K562 (cell line): ENCODE measurements at regions not wholly inside any gene's neighbourhood (a gene's known extent, or its start where the extent isn't known, plus 50 kb on each side); places are given as distances from the start of the nearest gene placed in this dataset.
A peak's percentile ranks its signal among the peaks of the same experiment; 100 is the strongest.

Experiments
- ATAC-seq: fragments of 200-7000 bp; cut with Tn5 transposase; 3 replicates; pipeline ENCODE4 v1.9.1; 2020; ENCODE audit warnings: moderate library complexity
- BruUV-seq: library from RNA; stranded (reverse); fragments of 400-500 nt; replicated peaks from 2 replicates; lab custom pipeline; 2021; lab: Mats Ljungman, UMichigan
- CTCF ChIA-PET: fragments of 300-600 bp; formaldehyde crosslinking; extraction: SDS; loops from one replicate; lab custom pipeline; 2021; ENCODE audit warnings: low intra/inter-chr PET ratio; lab: Yijun Ruan, JAX
- POLR2A ChIA-PET: fragments of 300-600, 350-650 bp; sonication (Branson Sonifier 250); formaldehyde crosslinking; extraction: SDS; loops from one replicate; lab custom pipeline; 2021; ENCODE audit warnings: antibody characterized with exemption, inconsistent platforms; lab: Yijun Ruan, JAX
- DNase-seq, 4 experiments: peaks; one replicate each; pipeline versions ENCODE4 v3.0.0 to v3.0.0-alpha.2; 2011 to 2018; ENCODE audit warnings: low spot score in 3 of 4, mixed read lengths in 3 of 4; ENCODE audit errors: extremely low read depth in 1 of 4
- FAIRE-seq: peaks from 2 replicates; lab custom pipeline; 2011; peaks lifted over from hg19 to GRCh38; lab: Jason Lieb, UNC
- H2AFZ ChIP-seq: 2 replicates; pipeline ENCODE4 v1.6.0; 2011; ENCODE audit warnings: low read depth, low read length, control low read depth, inconsistent platforms
- H3K27ac ChIP-seq: fragments of 200-600 bp; 3 replicates; pipeline ENCODE4 v1.8.0; 2011; ENCODE audit warnings: low read depth, mild to moderate bottlenecking, control low read depth, inconsistent platforms, low read length, moderate library complexity, mixed read lengths; ENCODE audit errors: extremely low read depth
- H3K27me3 ChIP-seq, 2 experiments: fragments of 300-600 bp in 1 of 2; 2 replicates in 1 of 2; 3 replicates in 1 of 2; pipeline versions ENCODE4 v1.6.0 to v1.8.0; 2011; ENCODE audit warnings: inconsistent platforms in 2 of 2, low read length in 2 of 2, mild to moderate bottlenecking in 1 of 2, mixed read lengths in 1 of 2, moderate library complexity in 1 of 2; ENCODE audit not compliant: control insufficient read depth in 2 of 2, insufficient read depth in 2 of 2
- H3K36me3 ChIP-seq: fragments of 300-600 bp; 3 replicates; pipeline ENCODE4 v1.8.0; 2011; ENCODE audit warnings: mild to moderate bottlenecking, low read length, inconsistent platforms; ENCODE audit not compliant: control insufficient read depth, insufficient read depth
- H3K4me1 ChIP-seq, 2 experiments: fragments of 200-600 bp in 1 of 2; replicated peaks in 1 of 2; 2 replicates in 1 of 2; 3 replicates in 1 of 2; pipeline versions ENCODE4 v1.5.1 to v1.8.0; 2011; ENCODE audit warnings: inconsistent platforms in 2 of 2, low read length in 2 of 2, mild to moderate bottlenecking in 1 of 2, mixed read lengths in 1 of 2, moderate library complexity in 1 of 2; ENCODE audit not compliant: control insufficient read depth in 2 of 2, insufficient read depth in 2 of 2
- H3K4me2 ChIP-seq: 2 replicates; pipeline ENCODE4 v1.6.1; 2011; ENCODE audit warnings: low read length, control low read depth, inconsistent platforms, mixed read lengths; ENCODE audit not compliant: insufficient read depth
- H3K4me3 ChIP-seq: fragments of 200-600 bp; sonication (generic), shearing (Covaris generic); 2 replicates; pipeline ENCODE4 v1.5.1; 2016; ENCODE audit warnings: control low read depth, inconsistent platforms
- H3K79me2 ChIP-seq: fragments of 200-600 bp; 3 replicates; pipeline ENCODE4 v1.8.0; 2011; ENCODE audit warnings: low read length, inconsistent platforms; ENCODE audit not compliant: control insufficient read depth, insufficient read depth
- H3K9ac ChIP-seq, 2 experiments: 2 replicates each; pipeline versions ENCODE4 v1.6.0 to v1.6.1; 2011; ENCODE audit warnings: low read depth in 2 of 2, low read length in 2 of 2, control low read depth in 1 of 2, inconsistent platforms in 1 of 2, mild to moderate bottlenecking in 1 of 2, mixed read lengths in 1 of 2; ENCODE audit not compliant: insufficient read depth in 1 of 2
- H3K9me1 ChIP-seq: one replicate; pipeline ENCODE4 v1.6.0; 2011; ENCODE audit warnings: inconsistent platforms, mild to moderate bottlenecking, low read length, moderate library complexity; ENCODE audit not compliant: control insufficient read depth, insufficient read depth
- H3K9me3 ChIP-seq: replicated peaks from 2 replicates; pipeline ENCODE4 v1.5.1; 2011; ENCODE audit warnings: low read depth, low read length, inconsistent platforms; ENCODE audit not compliant: control insufficient read depth, insufficient read depth
- H4K20me1 ChIP-seq: replicated peaks from 2 replicates; pipeline ENCODE4 v1.6.1; 2011; ENCODE audit warnings: low read length, inconsistent platforms, mixed read lengths; ENCODE audit not compliant: control insufficient read depth, insufficient read depth
- BDP1 ChIP-seq: IDR thresholded peaks from 3 replicates; pipeline ENCODE4 v1.6.1; 2011; ENCODE audit not compliant: insufficient read length, insufficient read depth
- C11orf30 ChIP-seq: fragments of 450-650 bp; IDR thresholded peaks from 2 replicates; pipeline ENCODE4 v1.6.1; 2016; ENCODE audit warnings: low read depth, mild to moderate bottlenecking
- CC2D1A ChIP-seq: fragments of 450-650 bp; IDR thresholded peaks from 2 replicates; pipeline ENCODE4 v1.6.1; 2017; ENCODE audit warnings: mild to moderate bottlenecking
- FOSL1 ChIP-seq: fragments of 200-800 bp; sonication (Bioruptor generic); conservative IDR thresholded peaks from 2 replicates; pipeline ENCODE4 v1.6.1; 2016; ENCODE audit warnings: missing genetic modification characterization, missing compliant biosample characterization
- FOXK2 ChIP-seq, 2 experiments: fragments of 450-650 bp; IDR thresholded peaks in 1 of 2; conservative IDR thresholded peaks in 1 of 2; 2 replicates each; pipeline ENCODE4 v1.6.1; 2016; ENCODE audit warnings: low read depth in 2 of 2, mild to moderate bottlenecking in 1 of 2
- HDAC2 ChIP-seq: fragments of 450-650 bp; IDR thresholded peaks from 2 replicates; pipeline ENCODE4 v1.6.1; 2016; ENCODE audit warnings: mild to moderate bottlenecking
- L3MBTL2 ChIP-seq: fragments of 450-650 bp; IDR thresholded peaks from 2 replicates; pipeline ENCODE4 v1.6.1; 2016; ENCODE audit warnings: mild to moderate bottlenecking, moderate library complexity
- MAFF ChIP-seq: IDR thresholded peaks from 2 replicates; pipeline ENCODE4 v1.6.1; 2012; ENCODE audit warnings: low read length, improper control_type of control experiment
- NR2C2 ChIP-seq, 2 experiments: fragments of 200-800 bp in 1 of 2; sonication (Bioruptor generic) in 1 of 2; sonication (generic) in 1 of 2; formaldehyde crosslinking in 1 of 2; IDR thresholded peaks; 2 replicates each; pipeline versions ENCODE4 v1.6.1 to v1.8.0; 2016 to 2022; ENCODE audit warnings: mild to moderate bottlenecking in 1 of 2, missing compliant biosample characterization in 1 of 2, missing genetic modification characterization in 1 of 2, missing genetic modification reagents in 1 of 2
- NRF1 ChIP-seq, 2 experiments: fragments of 450-650 bp; IDR thresholded peaks in 1 of 2; conservative IDR thresholded peaks in 1 of 2; 2 replicates each; pipeline ENCODE4 v1.6.1; 2014; ENCODE audit warnings: mild to moderate bottlenecking in 2 of 2
- SLC30A9 ChIP-seq: fragments of 250-450 bp; sonication (Bioruptor Pico); IDR thresholded peaks from 2 replicates; pipeline ENCODE4 v1.8.0; 2022; ENCODE audit warnings: mild to moderate bottlenecking, moderate library complexity
- ZNF830 ChIP-seq: fragments of 250-450 bp; sonication (Bioruptor Pico); IDR thresholded peaks from 2 replicates; pipeline ENCODE4 v1.5.0; 2021; ENCODE audit warnings: mild to moderate bottlenecking
- WGBS: fragments of 100-300 bp; shearing (Covaris generic); methylation state at CpG from one replicate; pipeline ENCODE4 v1.1.6; 2016; ENCODE audit warnings: low coverage, mixed read lengths; ENCODE audit not compliant: insufficient coverage; ENCODE audit errors: missing lambda C conversion rate; 5-methylcytosine and 5-hydroxymethylcytosine counted together
- in situ Hi-C: fragments of 300-500 bp; cut with MboI; formaldehyde crosslinking; loops from 4 replicates; pipeline ENCODE4 v1.15.0; 2018; ENCODE audit warnings: inconsistent platforms, mixed read lengths
- intact Hi-C: fragments of 100-400 bp; cut with micrococcal nuclease; formaldehyde crosslinking; loops from 2 replicates; pipeline ENCODE4 v1.14.2; 2022
- TF ChIP-seq, protein P1 (sequence below): fragments of 450-650 bp; IDR thresholded peaks from 2 replicates; pipeline ENCODE4 v1.6.1; 2016; ENCODE audit warnings: mild to moderate bottlenecking
- TF ChIP-seq, protein P2 (sequence below): fragments of 450-650 bp; IDR thresholded peaks from 2 replicates; pipeline ENCODE4 v1.6.1; 2016; ENCODE audit warnings: missing biosample characterization, missing genetic modification characterization
- TF ChIP-seq, protein P3 (sequence below), 2 experiments: fragments of 450-650 bp; conservative IDR thresholded peaks; 2 replicates each; pipeline ENCODE4 v1.6.1; 2017; ENCODE audit warnings: mild to moderate bottlenecking in 2 of 2, moderate library complexity in 2 of 2
- TF ChIP-seq, protein P4 (sequence below): sonication (generic); formaldehyde crosslinking; IDR thresholded peaks from 2 replicates; pipeline ENCODE4 v1.8.0; 2022; ENCODE audit warnings: mild to moderate bottlenecking, missing genetic modification reagents

DNA sequence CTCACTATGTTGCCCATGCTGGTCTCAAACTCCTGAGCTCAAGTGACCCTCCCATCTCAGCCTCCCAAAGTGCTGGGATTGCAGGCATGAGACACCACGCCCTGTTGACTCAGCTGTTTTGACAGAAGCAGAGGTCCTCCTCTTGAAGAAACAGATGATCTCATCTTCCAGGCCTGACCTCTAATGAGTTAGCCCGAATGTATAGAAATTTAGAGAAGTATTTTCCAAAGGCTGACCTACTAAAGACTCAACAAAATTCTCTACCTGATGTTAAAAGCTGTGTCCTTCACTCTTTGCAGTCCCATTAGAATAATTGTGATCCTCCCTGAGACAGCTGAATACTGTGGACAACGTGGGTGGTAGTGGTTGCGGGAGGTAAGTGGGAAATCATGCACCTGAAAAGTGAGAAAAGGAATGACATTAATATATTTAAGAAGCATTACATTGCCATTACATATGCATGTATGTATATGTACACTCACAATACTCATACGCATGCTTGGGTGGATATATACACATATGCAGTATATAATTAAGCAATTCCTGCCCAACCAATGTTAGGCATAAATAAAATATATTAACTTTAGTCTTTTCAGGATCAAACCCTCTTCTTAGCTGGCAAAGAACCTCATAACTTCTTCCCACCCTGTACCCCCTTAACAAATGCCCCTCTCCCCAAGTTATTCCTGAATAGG lies 204.6 kb upstream of the NR2F2 start:
- ChIA-PET CTCF (no interaction called here), POLR2A (interaction anchor here (0.5 to 1.1 kb wide), 7 partner anchors 10 to 304 kb away, joined by 3 to 7 read pairs (median 3); no protein-coding TSS in a partner anchor)
- Histone ChIP-seq H3K27ac (peak overlapping the region; percentile 42; the same call in 1 of the 3 replicates), H3K9ac (no peak overlapping the region), H3K4me1 (peaks cover 0 to 28% of the 10 kb centered on the region in 2 experiments; a peak in 4 of 5 replicates), H3K27me3 (no peaks in the 10 kb centered on the region), H3K36me3 (peaks cover 34% of the 10 kb centered on the region; the same call in 2 of the 3 replicates), H3K4me2 (no peak overlapping the region), H3K79me2 (peaks cover 10% of the 10 kb centered on the region; the same call in 2 of the 3 replicates), H3K4me3 (no peak overlapping the region), H3K9me3 (no peaks in the 10 kb centered on the region), H4K20me1 (no peaks in the 10 kb centered on the region), H3K9me1 (no peaks in the 10 kb centered on the region), H2AFZ (no peak overlapping the region)
- DNase-seq (peak; percentile 34 to 83 (median 51)), FAIRE-seq (peak; percentile 93), ATAC-seq (peak; percentile 88)
- BruUV-seq = no TSS peak
- intact Hi-C loops = no loop called here
- 50% methylated on average over 5 of the region's 5 CpGs for whole genome bisulfite sequencing
- in situ Hi-C loops = no loop called here
- TF ChIP-seq, protein P1, sequence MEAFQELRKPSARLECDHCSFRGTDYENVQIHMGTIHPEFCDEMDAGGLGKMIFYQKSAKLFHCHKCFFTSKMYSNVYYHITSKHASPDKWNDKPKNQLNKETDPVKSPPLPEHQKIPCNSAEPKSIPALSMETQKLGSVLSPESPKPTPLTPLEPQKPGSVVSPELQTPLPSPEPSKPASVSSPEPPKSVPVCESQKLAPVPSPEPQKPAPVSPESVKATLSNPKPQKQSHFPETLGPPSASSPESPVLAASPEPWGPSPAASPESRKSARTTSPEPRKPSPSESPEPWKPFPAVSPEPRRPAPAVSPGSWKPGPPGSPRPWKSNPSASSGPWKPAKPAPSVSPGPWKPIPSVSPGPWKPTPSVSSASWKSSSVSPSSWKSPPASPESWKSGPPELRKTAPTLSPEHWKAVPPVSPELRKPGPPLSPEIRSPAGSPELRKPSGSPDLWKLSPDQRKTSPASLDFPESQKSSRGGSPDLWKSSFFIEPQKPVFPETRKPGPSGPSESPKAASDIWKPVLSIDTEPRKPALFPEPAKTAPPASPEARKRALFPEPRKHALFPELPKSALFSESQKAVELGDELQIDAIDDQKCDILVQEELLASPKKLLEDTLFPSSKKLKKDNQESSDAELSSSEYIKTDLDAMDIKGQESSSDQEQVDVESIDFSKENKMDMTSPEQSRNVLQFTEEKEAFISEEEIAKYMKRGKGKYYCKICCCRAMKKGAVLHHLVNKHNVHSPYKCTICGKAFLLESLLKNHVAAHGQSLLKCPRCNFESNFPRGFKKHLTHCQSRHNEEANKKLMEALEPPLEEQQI = peak; percentile 53; the same call in 1 of the 2 replicates
- TF ChIP-seq MAFF = peak; percentile 84
- 0 out of 2 replicates have a peak, but pooled peaks have one; percentile 31 for TF ChIP-seq CC2D1A
- TF ChIP-seq L3MBTL2 = peak; percentile 35; the same call in 1 of the 2 replicates
- TF ChIP-seq FOXK2 (conservative IDR thresholded peaks at IDR 0.05 in 1 of 2, IDR thresholded peaks at IDR 0.05 in 1 of 2; ENCODE audit: low read depth in 2 of 2) = 0 out of 4 replicates have a peak, but pooled peaks of 1 of the 2 experiments have one; percentile 21
- TF ChIP-seq C11orf30 = peak; percentile 98
- TF ChIP-seq, protein P2, sequence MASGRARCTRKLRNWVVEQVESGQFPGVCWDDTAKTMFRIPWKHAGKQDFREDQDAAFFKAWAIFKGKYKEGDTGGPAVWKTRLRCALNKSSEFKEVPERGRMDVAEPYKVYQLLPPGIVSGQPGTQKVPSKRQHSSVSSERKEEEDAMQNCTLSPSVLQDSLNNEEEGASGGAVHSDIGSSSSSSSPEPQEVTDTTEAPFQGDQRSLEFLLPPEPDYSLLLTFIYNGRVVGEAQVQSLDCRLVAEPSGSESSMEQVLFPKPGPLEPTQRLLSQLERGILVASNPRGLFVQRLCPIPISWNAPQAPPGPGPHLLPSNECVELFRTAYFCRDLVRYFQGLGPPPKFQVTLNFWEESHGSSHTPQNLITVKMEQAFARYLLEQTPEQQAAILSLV (tag) = no peak
- TF ChIP-seq HDAC2 = 0 out of 2 replicates have a peak, but pooled peaks have one; percentile 19
- TF ChIP-seq NR2C2 (CRISPR knock-in tag; IDR thresholded peaks at IDR 0.05) = no peak
- TF ChIP-seq NR2C2 (tag; IDR thresholded peaks at IDR 0.05) = peak; percentile 64
- no peak for TF ChIP-seq BDP1
- no peak for TF ChIP-seq SLC30A9 (CRISPR knock-in tag)
- TF ChIP-seq FOSL1 (tag) = peak; percentile 72
- TF ChIP-seq, protein P3, sequence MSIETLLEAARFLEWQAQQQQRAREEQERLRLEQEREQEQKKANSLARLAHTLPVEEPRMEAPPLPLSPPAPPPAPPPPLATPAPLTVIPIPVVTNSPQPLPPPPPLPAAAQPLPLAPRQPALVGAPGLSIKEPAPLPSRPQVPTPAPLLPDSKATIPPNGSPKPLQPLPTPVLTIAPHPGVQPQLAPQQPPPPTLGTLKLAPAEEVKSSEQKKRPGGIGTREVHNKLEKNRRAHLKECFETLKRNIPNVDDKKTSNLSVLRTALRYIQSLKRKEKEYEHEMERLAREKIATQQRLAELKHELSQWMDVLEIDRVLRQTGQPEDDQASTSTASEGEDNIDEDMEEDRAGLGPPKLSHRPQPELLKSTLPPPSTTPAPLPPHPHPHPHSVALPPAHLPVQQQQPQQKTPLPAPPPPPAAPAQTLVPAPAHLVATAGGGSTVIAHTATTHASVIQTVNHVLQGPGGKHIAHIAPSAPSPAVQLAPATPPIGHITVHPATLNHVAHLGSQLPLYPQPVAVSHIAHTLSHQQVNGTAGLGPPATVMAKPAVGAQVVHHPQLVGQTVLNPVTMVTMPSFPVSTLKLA (conservative IDR thresholded peaks at IDR 0.05) = peak in 1 of 2 experiments; percentile 22; a peak in 1 of 4 replicates
- no peak for TF ChIP-seq ZNF830
- TF ChIP-seq NRF1 (conservative IDR thresholded peaks at IDR 0.05 in 1 of 2, IDR thresholded peaks at IDR 0.05 in 1 of 2) = peak in 1 of 2 experiments; percentile 13; a peak in 1 of 4 replicates
- TF ChIP-seq, protein P4, sequence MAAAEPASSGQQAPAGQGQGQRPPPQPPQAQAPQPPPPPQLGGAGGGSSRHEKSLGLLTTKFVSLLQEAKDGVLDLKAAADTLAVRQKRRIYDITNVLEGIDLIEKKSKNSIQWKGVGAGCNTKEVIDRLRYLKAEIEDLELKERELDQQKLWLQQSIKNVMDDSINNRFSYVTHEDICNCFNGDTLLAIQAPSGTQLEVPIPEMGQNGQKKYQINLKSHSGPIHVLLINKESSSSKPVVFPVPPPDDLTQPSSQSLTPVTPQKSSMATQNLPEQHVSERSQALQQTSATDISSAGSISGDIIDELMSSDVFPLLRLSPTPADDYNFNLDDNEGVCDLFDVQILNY (CRISPR knock-in tag) = no peak
